ENCODE measurements at regions not wholly inside any gene's neighbourhood (a gene's known extent, or its start where the extent isn't known, plus 50 kb on each side); places are given as distances from the start of the nearest gene placed in this dataset.

DNA sequence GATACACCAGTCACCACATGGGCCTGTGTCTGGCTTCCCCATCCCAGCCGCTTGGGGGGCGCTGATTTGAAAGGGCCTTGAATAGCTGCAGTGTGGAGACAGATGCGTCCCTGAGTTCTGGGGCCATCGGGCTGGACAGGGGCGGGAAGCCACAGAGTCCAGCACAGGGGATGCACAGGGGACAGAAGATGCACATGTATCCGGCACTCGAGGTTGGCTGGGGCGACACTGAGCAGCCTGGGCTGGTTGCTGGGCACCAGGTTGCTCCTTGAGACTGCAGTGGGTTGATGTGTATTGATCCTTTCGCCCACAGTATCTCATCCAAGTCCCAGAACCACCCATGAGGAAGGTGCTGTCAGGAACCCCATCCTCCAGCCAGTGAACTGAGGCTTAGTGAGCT, 99.3 kb upstream of the SYT13 start:
- TF ChIP-seq FOXM1 (IDR thresholded peaks at IDR 0.05; ENCODE audit: borderline replicate concordance) (no peak), FOXA1 (IDR thresholded peaks at IDR 0.05) (no peak), ARNT (IDR thresholded peaks at IDR 0.05) (no peak), BHLHE40 (IDR thresholded peaks at IDR 0.05; ENCODE audit: borderline replicate concordance) (no peak), CTBP1 (IDR thresholded peaks at IDR 0.05; ENCODE audit: borderline replicate concordance) (no peak), SUZ12 (IDR thresholded peaks at IDR 0.05) (no peak), HDGF (IDR thresholded peaks at IDR 0.05; ENCODE audit: borderline replicate concordance) (no peak), NFRKB (IDR thresholded peaks at IDR 0.05) (no peak), SP1 (IDR thresholded peaks at IDR 0.05) (no peak), LEF1 (IDR thresholded peaks at IDR 0.05; ENCODE audit: borderline replicate concordance) (no peak), FOXK2 (IDR thresholded peaks at IDR 0.05) (no peak), TARDBP (IDR thresholded peaks at IDR 0.05) (no peak)
- TF ChIP-seq, protein P1, sequence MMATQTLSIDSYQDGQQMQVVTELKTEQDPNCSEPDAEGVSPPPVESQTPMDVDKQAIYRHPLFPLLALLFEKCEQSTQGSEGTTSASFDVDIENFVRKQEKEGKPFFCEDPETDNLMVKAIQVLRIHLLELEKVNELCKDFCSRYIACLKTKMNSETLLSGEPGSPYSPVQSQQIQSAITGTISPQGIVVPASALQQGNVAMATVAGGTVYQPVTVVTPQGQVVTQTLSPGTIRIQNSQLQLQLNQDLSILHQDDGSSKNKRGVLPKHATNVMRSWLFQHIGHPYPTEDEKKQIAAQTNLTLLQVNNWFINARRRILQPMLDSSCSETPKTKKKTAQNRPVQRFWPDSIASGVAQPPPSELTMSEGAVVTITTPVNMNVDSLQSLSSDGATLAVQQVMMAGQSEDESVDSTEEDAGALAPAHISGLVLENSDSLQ (IDR thresholded peaks at IDR 0.05): no peak
